Muscle layer of duodenum (tissue), 2 donors: ENCODE measurements at regions not wholly inside any gene's neighbourhood (a gene's known extent, or its start where the extent isn't known, plus 50 kb on each side); places are given as distances from the start of the nearest gene placed in this dataset.
"Not testable (repeated sequence)": the region's sequence is repeated elsewhere in the genome, so short reads cannot be mapped to it uniquely, and the experiment has no call there.

Experiments used
- H3K27ac ChIP-seq: one replicate; pipeline ENCODE4 v1.7.0; 2013; ENCODE audit warnings: mild to moderate bottlenecking, low read length
- H3K27me3 ChIP-seq: one replicate; pipeline ENCODE4 v1.7.0; 2013; ENCODE audit warnings: low read depth, mild to moderate bottlenecking, control low read depth, low read length
- H3K36me3 ChIP-seq, 2 donors: one replicate each; pipeline ENCODE4 v1.7.0; 2013; ENCODE audit warnings: low read length in 2 of 2, control low read depth in 1 of 2, mild to moderate bottlenecking in 1 of 2; ENCODE audit not compliant: insufficient read depth in 2 of 2, control insufficient read depth in 1 of 2
- H3K4me1 ChIP-seq, 2 donors: one replicate each; pipeline ENCODE4 v1.7.0; 2013; ENCODE audit warnings: low read length in 2 of 2, mild to moderate bottlenecking in 2 of 2, control low read depth in 1 of 2, moderate library complexity in 1 of 2; ENCODE audit not compliant: insufficient read depth in 2 of 2, control insufficient read depth in 1 of 2
- H3K4me3 ChIP-seq, 2 donors: one replicate each; pipeline ENCODE4 v1.7.0; 2013; ENCODE audit warnings: low read length in 2 of 2, low read depth in 1 of 2, mild to moderate bottlenecking in 1 of 2
- H3K9me3 ChIP-seq, 2 donors: one replicate each; pipeline ENCODE4 v1.7.0; 2013; ENCODE audit warnings: low read length in 2 of 2, control low read depth in 1 of 2, mild to moderate bottlenecking in 1 of 2; ENCODE audit not compliant: control insufficient read depth in 1 of 2
- donor health status: healthy.

- H3K36me3 ChIP-seq, H3K4me3 ChIP-seq, H3K9me3 ChIP-seq, H3K27ac ChIP-seq, H3K27me3 ChIP-seq, H3K4me1 ChIP-seq: not testable (repeated sequence)
Observed at GRCh38 chr3:90207353-90208097, 1100.1 kb downstream of the EPHA3 start.

- Histone ChIP-seq H3K4me1 (no peaks in the 10 kb centered on the region), H3K4me3 (no peak overlapping the region), H3K9me3 (no peaks in the 10 kb centered on the region), H3K36me3 (no peaks in the 10 kb centered on the region), H3K27me3 (no peaks in the 10 kb centered on the region), H3K27ac (no peak overlapping the region)
Observed at GRCh38 chr3:90221900-90222299, 1114.5 kb downstream of the EPHA3 start.

- H3K27ac ChIP-seq = no peak overlapping the region
- no peaks in the 10 kb centered on the region for H3K36me3 ChIP-seq
- no peak overlapping the region for H3K4me3 ChIP-seq
- H3K27me3 ChIP-seq = no peaks in the 10 kb centered on the region
- H3K9me3 ChIP-seq = peaks cover 0 to 2% of the 10 kb centered on the region in 2 donors
- H3K4me1 ChIP-seq = no peaks in the 10 kb centered on the region
Observed at GRCh38 chr3:90241481-90241880, 1134.1 kb downstream of the EPHA3 start.

GRCh38 chr3:90253131-90253530, 1145.7 kb downstream of the EPHA3 start:
- Histone ChIP-seq H3K27ac (no peak overlapping the region), H3K4me3 (no peak overlapping the region), H3K9me3 (no peaks in the 10 kb centered on the region), H3K36me3 (no peaks in the 10 kb centered on the region), H3K27me3 (no peaks in the 10 kb centered on the region), H3K4me1 (no peaks in the 10 kb centered on the region)

- Histone ChIP-seq H3K27ac (no peak overlapping the region), H3K4me1 (no peaks in the 10 kb centered on the region), H3K27me3 (no peaks in the 10 kb centered on the region), H3K36me3 (no peaks in the 10 kb centered on the region), H3K4me3 (peak overlapping the region in 1 of 2 donors; percentile 11), H3K9me3 (peaks cover 0 to 21% of the 10 kb centered on the region in 2 donors)
Observed at GRCh38 chr3:90261481-90262433, 1154.3 kb downstream of the EPHA3 start.
